ENCODE measurements at regions not wholly inside any gene's neighbourhood (a gene's known extent, or its start where the extent isn't known, plus 50 kb on each side); places are given as distances from the start of the nearest gene placed in this dataset.

DNA sequence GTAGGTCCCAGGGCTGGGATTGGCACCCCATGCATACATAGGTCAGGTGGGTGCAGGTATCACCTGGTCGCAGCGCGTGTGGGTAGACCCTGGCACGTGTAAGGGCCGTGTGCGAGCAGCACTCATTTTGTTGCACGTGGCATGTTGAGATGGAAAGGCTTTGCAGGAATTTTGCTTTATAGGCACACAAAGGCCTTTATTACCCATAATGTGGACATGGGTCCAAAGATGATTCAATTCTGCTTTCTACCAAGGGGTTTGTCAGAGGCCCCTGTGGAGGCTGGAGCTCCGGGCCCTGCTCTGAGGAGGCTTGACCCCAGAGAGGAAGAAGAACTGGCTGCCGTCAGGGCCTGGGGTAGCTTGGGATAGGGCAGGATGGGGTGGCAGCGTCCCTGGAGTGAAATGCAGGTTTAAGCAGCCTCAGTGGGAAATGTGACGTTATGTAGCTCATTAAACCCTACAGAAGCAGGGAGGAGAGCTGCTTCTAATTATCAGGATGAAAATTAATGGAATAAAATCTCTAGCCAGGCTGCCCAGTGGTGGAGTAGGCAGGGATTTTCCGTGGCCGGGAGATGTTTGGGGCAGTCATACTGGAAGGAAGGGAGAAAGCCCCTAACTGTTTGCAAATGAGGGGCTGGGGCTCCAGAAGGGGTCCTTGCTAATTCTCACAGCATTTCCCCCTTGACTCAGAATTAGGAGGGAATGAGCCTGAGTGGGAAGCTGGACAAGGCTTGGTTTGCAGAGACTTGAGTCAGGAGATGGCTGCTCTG is 103.3 kb upstream of the PITX1 start:
- TF ChIP-seq CTCF (IDR thresholded peaks at IDR 0.05) (no peak), POLR2A (IDR thresholded peaks at IDR 0.05) (no peak), POLR2AphosphoS5 (IDR thresholded peaks at IDR 0.05) (no peak)

Measured in breast epithelium (tissue), 3 donors.